GM12872 (cell line): ENCODE measurements at regions not wholly inside any gene's neighbourhood (a gene's known extent, or its start where the extent isn't known, plus 50 kb on each side); places are given as distances from the start of the nearest gene placed in this dataset.

ENCODE experiments used
- CTCF ChIP-seq: IDR thresholded peaks from 3 replicates; pipeline ENCODE4 v1.5.1; 2011; ENCODE audit warnings: low read depth, mild to moderate bottlenecking, low read length, moderate library complexity; ENCODE audit not compliant: insufficient read depth

GRCh38 chr5:21694567-21694966, 1158.6 kb downstream of the CDH12 start:
- TF ChIP-seq CTCF, result no peak

GRCh38 chr5:21693591-21693990, 1159.6 kb downstream of the CDH12 start:
- no peak for TF ChIP-seq CTCF

GRCh38 chr5:21689587-21689986, 1163.6 kb downstream of the CDH12 start:
- TF ChIP-seq CTCF, result no peak

GRCh38 chr5:21688655-21689054, 1164.5 kb downstream of the CDH12 start:
- TF ChIP-seq CTCF, result no peak

GRCh38 chr5:21687621-21688020, 1165.5 kb downstream of the CDH12 start:
- TF ChIP-seq CTCF, result no peak

- TF ChIP-seq CTCF, result no peak
Observed at GRCh38 chr5:21686706-21687105, 1166.4 kb downstream of the CDH12 start.

GRCh38 chr5:21685522-21685921, 1167.6 kb downstream of the CDH12 start:
- TF ChIP-seq CTCF, result no peak

- TF ChIP-seq CTCF, result no peak
Observed at GRCh38 chr5:21684992-21685391, 1168.2 kb downstream of the CDH12 start.
